Thoracic aorta (tissue), 2 donors: ENCODE measurements at regions not wholly inside any gene's neighbourhood (a gene's known extent, or its start where the extent isn't known, plus 50 kb on each side); places are given as distances from the start of the nearest gene placed in this dataset.
"Not testable (repeated sequence)": the region's sequence is repeated elsewhere in the genome, so short reads cannot be mapped to it uniquely, and the experiment has no call there.

ENCODE experiments used
- ATAC-seq: fragments of 150-250 bp; one replicate; pipeline ENCODE4 v1.8.0; 2017; ENCODE audit warnings: low read depth; ENCODE audit not compliant: insufficient number of reproducible peaks, low FRiP score
- DNase-seq: peaks from one replicate; pipeline ENCODE4 v3.0.0-alpha.2; 2020; ENCODE audit warnings: low spot score
- H3K27ac ChIP-seq, 2 donors: fragments of 200-600 bp; sonication (generic); 1 replicate in 1 of 2; 2 replicates in 1 of 2; pipeline ENCODE4 v1.5.1; 2016; ENCODE audit warnings: mild to moderate bottlenecking in 2 of 2, moderate library complexity in 2 of 2
- H3K27me3 ChIP-seq: fragments of 200-600 bp; sonication (generic); replicated peaks from 2 replicates; pipeline ENCODE4 v1.6.0; 2016; ENCODE audit warnings: mild to moderate bottlenecking; ENCODE audit not compliant: insufficient read depth
- H3K36me3 ChIP-seq: fragments of 200-600 bp; sonication (generic); one replicate; pipeline ENCODE4 v1.5.1; 2016
- H3K4me1 ChIP-seq, 2 donors: fragments of 200-600 bp; sonication (generic); 1 replicate in 1 of 2; 2 replicates in 1 of 2; pipeline versions ENCODE4 v1.5.1 to v1.6.0; 2016; ENCODE audit warnings: low read depth in 2 of 2, mild to moderate bottlenecking in 1 of 2; ENCODE audit not compliant: control insufficient read depth in 1 of 2
- H3K4me3 ChIP-seq: fragments of 200-600 bp; sonication (generic); 2 replicates; pipeline ENCODE4 v1.5.1; 2016; ENCODE audit warnings: mild to moderate bottlenecking
- H3K9me3 ChIP-seq: fragments of 200-600 bp; sonication (generic); 2 replicates; pipeline ENCODE4 v1.5.1; 2016
- TF ChIP-seq, protein P1 (sequence below): fragments of 200-600 bp; sonication (generic); IDR thresholded peaks from one replicate; pipeline ENCODE4 v1.5.1; 2019; ENCODE audit warnings: antibody characterized with exemption

DNA sequence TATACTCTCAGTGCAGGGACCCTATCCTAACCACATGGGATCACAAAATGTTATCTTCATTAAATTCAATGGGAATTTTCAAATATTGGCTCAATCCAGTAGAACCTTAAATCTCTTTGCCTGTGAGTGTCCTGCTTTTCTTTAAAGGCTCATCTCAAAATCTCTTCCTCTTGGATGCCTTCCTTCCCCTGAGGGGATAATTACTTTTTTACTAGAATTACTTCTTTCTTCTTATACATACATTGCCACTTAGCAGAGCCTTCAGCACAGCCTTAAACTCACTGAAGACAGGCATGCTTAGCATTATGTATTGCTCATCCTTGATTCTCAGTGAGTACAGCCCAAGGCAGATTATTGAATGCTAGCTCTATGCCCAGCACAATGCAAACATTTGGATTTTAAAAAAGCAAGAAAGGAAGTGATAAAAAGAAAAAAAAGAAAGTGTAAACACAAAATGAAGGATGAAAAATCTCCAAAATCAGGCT, 1918.0 kb upstream of the FLRT2 start:
- Histone ChIP-seq H3K9me3 (no peaks in the 10 kb centered on the region), H3K4me3 (no peak overlapping the region), H3K27ac (no peak overlapping the region), H3K27me3 (no peaks in the 10 kb centered on the region), H3K36me3 (no peaks in the 10 kb centered on the region), H3K4me1 (no peaks in the 10 kb centered on the region)
- ATAC-seq (no peak), DNase-seq (no peak)
- TF ChIP-seq, protein P1, sequence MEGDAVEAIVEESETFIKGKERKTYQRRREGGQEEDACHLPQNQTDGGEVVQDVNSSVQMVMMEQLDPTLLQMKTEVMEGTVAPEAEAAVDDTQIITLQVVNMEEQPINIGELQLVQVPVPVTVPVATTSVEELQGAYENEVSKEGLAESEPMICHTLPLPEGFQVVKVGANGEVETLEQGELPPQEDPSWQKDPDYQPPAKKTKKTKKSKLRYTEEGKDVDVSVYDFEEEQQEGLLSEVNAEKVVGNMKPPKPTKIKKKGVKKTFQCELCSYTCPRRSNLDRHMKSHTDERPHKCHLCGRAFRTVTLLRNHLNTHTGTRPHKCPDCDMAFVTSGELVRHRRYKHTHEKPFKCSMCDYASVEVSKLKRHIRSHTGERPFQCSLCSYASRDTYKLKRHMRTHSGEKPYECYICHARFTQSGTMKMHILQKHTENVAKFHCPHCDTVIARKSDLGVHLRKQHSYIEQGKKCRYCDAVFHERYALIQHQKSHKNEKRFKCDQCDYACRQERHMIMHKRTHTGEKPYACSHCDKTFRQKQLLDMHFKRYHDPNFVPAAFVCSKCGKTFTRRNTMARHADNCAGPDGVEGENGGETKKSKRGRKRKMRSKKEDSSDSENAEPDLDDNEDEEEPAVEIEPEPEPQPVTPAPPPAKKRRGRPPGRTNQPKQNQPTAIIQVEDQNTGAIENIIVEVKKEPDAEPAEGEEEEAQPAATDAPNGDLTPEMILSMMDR = no peak

DNA sequence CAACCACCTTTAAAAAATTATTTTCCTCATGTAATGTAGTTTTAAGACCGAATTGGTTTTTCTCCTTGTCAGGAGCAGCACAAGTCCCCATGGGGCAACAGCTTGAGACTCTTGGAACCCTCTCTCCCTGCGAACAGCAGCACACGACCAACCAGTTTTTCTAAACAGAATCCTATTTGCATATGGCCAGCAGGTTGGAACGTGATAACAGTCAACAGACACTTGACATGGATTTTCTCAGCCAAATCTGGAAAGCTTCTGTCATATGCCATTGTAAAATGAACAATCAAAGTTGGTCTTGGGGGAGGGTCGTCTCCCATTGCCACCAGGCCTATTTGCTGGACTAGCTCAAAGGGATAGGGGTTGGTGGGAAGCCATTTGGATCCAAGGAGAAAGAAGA, 1915.0 kb upstream of the FLRT2 start:
- Histone ChIP-seq H3K27ac (no peak overlapping the region), H3K4me3 (no peak overlapping the region), H3K36me3 (no peaks in the 10 kb centered on the region), H3K4me1 (no peaks in the 10 kb centered on the region), H3K27me3 (no peaks in the 10 kb centered on the region), H3K9me3 (no peaks in the 10 kb centered on the region)
- ATAC-seq (no peak), DNase-seq (no peak)
- TF ChIP-seq, protein P1 = no peak

DNA sequence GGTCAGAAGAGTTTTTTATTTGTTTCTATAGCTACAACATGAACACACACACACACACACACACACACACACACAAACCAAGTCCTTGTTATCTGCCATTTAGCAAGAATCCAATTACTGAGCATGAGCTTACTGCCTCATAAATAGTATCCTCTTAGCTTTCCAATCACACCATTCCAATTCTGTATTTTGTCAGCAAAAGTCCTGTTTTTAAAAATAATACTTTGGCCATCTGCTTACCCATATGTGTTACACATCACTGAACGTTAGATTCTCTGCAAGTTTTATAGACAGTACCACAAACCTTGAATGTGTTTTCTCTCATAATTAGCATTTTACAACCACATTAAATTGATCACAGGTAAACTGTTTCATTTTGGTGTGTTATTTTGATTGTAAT, 1905.4 kb upstream of the FLRT2 start:
- Histone ChIP-seq H3K27ac (no peak overlapping the region), H3K4me3 (no peak overlapping the region), H3K36me3 (no peaks in the 10 kb centered on the region), H3K4me1 (no peaks in the 10 kb centered on the region), H3K27me3 (no peaks in the 10 kb centered on the region), H3K9me3 (no peaks in the 10 kb centered on the region)
- DNase-seq (no peak), ATAC-seq (no peak)
- TF ChIP-seq, protein P1 = no peak

DNA sequence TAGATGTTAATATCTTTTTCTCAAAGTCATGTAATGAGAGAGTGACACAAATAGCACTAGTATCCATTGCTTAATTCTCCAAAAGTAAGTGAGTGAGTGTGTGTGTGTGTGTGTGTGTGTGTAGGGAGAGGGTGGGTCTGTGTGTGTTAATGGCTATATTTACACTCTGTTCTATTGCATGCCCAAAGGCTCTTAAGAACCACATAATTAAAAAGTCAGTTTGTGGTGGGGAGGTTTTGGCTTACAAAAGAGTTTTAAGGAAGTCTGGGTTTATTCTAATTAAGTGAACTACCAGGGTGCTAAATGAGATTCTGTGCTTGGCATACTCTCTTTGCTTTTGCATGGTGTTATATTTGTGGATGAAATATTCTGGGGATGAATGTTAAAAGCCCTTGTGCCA, 1897.6 kb upstream of the FLRT2 start:
- H3K27me3 ChIP-seq = no peaks in the 10 kb centered on the region
- no peak overlapping the region for H3K27ac ChIP-seq
- no peak for ATAC-seq
- no peaks in the 10 kb centered on the region for H3K36me3 ChIP-seq
- TF ChIP-seq, protein P1 = no peak
- H3K4me1 ChIP-seq = no peaks in the 10 kb centered on the region
- DNase-seq = no peak
- H3K4me3 ChIP-seq = no peak overlapping the region
- no peaks in the 10 kb centered on the region for H3K9me3 ChIP-seq

GRCh38 chr14:83638748-83639504, 1891.0 kb upstream of the FLRT2 start:
- Histone ChIP-seq H3K4me1 (no peaks in the 10 kb centered on the region), H3K36me3 (no peaks in the 10 kb centered on the region), H3K9me3 (no peaks in the 10 kb centered on the region), H3K27ac (no peak overlapping the region), H3K27me3 (no peaks in the 10 kb centered on the region), H3K4me3 (no peak overlapping the region)
- DNase-seq = no peak
- TF ChIP-seq, protein P1 = no peak
- ATAC-seq = no peak

DNA sequence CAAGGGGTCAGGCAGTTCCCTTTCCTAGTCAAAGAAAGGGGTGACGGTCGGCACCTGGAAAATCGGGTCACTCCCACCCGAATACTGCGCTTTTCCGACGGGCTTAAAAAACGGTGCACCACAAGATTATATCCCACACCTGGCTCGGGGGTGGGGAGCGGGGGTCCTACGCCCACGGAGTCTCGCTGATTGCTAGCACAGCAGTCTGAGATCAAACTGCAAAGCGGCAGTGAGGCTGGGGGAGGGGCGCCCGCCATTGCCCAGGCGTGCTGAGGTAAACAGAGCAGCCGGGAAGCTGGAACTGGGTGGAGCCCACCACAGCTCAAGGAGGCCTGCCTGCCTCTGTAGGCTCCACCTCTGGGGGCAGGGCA, 1890.5 kb upstream of the FLRT2 start:
- not testable (repeated sequence) for H3K27ac ChIP-seq, H3K27me3 ChIP-seq, DNase-seq, H3K4me3 ChIP-seq, H3K36me3 ChIP-seq, H3K9me3 ChIP-seq, ATAC-seq, H3K4me1 ChIP-seq
